ENCODE measurements at regions not wholly inside any gene's neighbourhood (a gene's known extent, or its start where the extent isn't known, plus 50 kb on each side); places are given as distances from the start of the nearest gene placed in this dataset.

GRCh38 chr6:135780326-135780725, 71.2 kb upstream of the PDE7B start:
- no peaks in the 10 kb centered on the region for H3K4me1 Mint-ChIP-seq
- ATAC-seq (ENCODE audit: low read depth in 2 of 2): no peak
- DNase-seq: no peak
- no peaks in the 10 kb centered on the region for H3K9me3 Mint-ChIP-seq
- H3K27me3 Mint-ChIP-seq: peaks cover 0 to 7% (median 7%) of the 10 kb centered on the region in 3 donors
- H3K27ac Mint-ChIP-seq: peak overlapping the region in 1 of 6 donors; percentile 61
- H3K36me3 Mint-ChIP-seq: no peaks in the 10 kb centered on the region
- no peak overlapping the region for H3K4me3 Mint-ChIP-seq

DNA sequence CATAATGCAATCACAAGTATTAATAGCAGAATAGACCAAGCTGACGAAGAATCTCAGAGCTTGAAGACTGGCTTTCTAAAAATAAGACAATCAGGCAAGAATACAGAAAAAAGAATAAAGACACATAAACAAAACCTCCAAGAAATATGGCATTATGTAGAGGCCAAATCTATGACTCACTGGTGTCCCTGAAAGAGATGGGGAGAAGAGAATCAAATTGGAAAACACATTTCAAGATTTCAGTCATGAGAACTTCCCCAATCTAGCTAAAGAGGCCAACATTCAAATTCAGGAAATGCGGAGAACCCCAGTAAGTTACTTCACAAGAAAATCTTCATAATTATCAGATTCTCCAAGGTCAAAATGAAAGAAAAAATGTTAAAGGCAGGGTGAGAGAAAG, 69.0 kb upstream of the PDE7B start:
- no peaks in the 10 kb centered on the region for H3K9me3 Mint-ChIP-seq
- no peak overlapping the region for H3K27ac Mint-ChIP-seq
- H3K4me3 Mint-ChIP-seq: no peak overlapping the region
- H3K36me3 Mint-ChIP-seq: no peaks in the 10 kb centered on the region
- H3K27me3 Mint-ChIP-seq: peaks cover 0 to 7% (median 4%) of the 10 kb centered on the region in 3 donors
- DNase-seq (no peak), ATAC-seq (ENCODE audit: low read depth in 2 of 2) (no peak)
- no peaks in the 10 kb centered on the region for H3K4me1 Mint-ChIP-seq

DNA sequence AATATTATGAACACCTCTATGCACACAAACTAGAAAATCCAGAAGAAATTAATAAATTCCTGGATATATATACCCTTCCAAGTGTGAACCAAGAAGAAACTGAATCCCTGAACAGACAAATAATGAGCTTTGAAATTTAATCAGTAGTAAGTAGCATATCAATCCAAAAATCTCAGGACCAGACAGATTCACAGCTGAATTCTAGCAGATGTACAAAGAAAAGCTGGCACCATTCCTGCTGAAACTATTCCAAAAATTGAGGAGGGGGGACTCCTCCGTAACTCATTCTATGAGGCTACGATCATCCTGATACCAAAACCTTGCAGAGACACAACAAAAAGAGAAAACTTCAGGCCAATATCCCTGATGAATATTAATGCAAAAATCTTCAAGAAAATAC, 67.0 kb upstream of the PDE7B start:
- Mint-ChIP-seq H3K27me3 (peaks cover 0 to 4% (median 3%) of the 10 kb centered on the region in 3 donors), H3K9me3 (no peaks in the 10 kb centered on the region), H3K36me3 (no peaks in the 10 kb centered on the region), H3K4me3 (no peak overlapping the region), H3K27ac (peak overlapping the region in 1 of 6 donors; percentile 0), H3K4me1 (no peaks in the 10 kb centered on the region)
- DNase-seq: no peak
- no peak for ATAC-seq (ENCODE audit: low read depth in 2 of 2)

- no peak overlapping the region for H3K4me3 Mint-ChIP-seq
Measured at GRCh38 chr6:135789375-135790050, 62.0 kb upstream of the PDE7B start.

DNA sequence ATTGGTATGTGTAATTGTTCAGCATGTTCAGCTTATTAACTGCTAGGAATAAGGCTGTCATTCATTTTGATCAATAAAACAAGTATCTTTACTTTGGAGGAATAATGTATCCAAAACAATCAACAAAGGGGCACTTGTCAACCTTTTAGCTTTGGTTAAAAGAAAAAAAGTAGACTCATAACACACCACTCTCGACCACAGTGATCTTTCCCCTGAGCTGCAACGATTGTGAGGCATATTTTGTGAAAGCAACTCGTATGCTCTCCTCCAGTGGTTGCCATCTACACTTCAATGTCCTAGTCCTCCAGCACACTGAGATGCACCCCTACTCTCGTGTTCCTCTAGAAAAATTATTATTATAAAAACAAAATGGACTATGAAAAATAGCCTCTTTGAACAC, 60.1 kb upstream of the PDE7B start:
- Mint-ChIP-seq H3K9me3 (no peaks in the 10 kb centered on the region), H3K4me3 (no peak overlapping the region), H3K36me3 (no peaks in the 10 kb centered on the region), H3K27ac (no peak overlapping the region), H3K27me3 (no peaks in the 10 kb centered on the region), H3K4me1 (no peaks in the 10 kb centered on the region)
- no peak for DNase-seq
- ATAC-seq (ENCODE audit: low read depth in 2 of 2): no peak

More at GRCh38 chr6:135789375-135790050, 62.0 kb upstream of the PDE7B start:
- no peaks in the 10 kb centered on the region for H3K9me3 Mint-ChIP-seq
- H3K27ac Mint-ChIP-seq: peak overlapping the region in 1 of 6 donors; percentile 51
- H3K27me3 Mint-ChIP-seq: peaks cover 0 to 4% (median 0%) of the 10 kb centered on the region in 3 donors
- no peaks in the 10 kb centered on the region for H3K36me3 Mint-ChIP-seq
- H3K4me1 Mint-ChIP-seq: no peaks in the 10 kb centered on the region
- DNase-seq: no peak
- no peak for ATAC-seq (ENCODE audit: low read depth in 2 of 2)

GRCh38 chr6:135796643-135797305, 54.7 kb upstream of the PDE7B start:
- Mint-ChIP-seq H3K27ac (no peak overlapping the region), H3K27me3 (no peaks in the 10 kb centered on the region), H3K36me3 (no peaks in the 10 kb centered on the region), H3K4me1 (peaks cover 0 to 6% (median 0%) of the 10 kb centered on the region in 3 donors), H3K9me3 (no peaks in the 10 kb centered on the region), H3K4me3 (no peak overlapping the region)
- ATAC-seq (ENCODE audit: low read depth in 2 of 2) (no peak), DNase-seq (no peak)

GRCh38 chr6:135797361-135797760, 54.1 kb upstream of the PDE7B start:
- Mint-ChIP-seq H3K9me3 (no peaks in the 10 kb centered on the region), H3K4me1 (peaks cover 0 to 6% (median 0%) of the 10 kb centered on the region in 3 donors), H3K36me3 (no peaks in the 10 kb centered on the region), H3K4me3 (no peak overlapping the region), H3K27ac (no peak overlapping the region), H3K27me3 (no peaks in the 10 kb centered on the region)
- ATAC-seq (ENCODE audit: low read depth in 2 of 2) (no peak), DNase-seq (no peak)

DNA sequence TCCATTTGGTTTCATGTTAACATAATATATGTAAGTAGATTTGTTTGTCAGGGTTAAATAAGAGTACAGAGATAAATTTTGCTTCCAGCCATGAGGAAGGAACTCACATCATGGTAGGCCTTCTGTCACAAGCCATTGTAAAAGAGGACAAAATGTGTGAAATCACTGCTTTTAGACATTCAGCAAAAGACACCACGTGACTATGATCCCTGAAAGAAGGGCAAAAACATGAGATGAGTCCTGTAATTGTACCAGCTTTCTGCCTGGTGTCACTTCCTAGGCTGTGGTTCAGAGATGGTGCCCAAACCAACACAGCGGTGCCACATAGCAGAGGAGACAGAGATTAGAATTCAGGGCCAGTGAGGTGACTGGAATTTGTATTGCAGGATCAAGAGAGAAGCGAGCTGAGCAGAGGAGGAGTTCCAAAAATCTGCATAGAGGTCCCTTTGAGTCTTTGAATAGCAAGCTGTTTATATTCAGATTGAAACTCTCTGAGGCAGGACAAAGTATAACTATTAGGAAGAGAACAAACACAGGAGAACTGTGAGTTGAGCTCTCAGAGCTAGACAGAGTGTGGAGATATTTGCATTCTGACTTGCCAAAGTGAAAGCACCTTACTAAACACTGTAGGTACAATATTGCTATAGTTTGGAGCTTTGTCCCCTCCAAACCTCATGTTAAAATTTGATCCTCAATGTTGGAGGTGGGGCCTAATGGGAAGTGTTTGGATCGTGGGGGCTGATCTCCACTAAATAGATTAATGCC, 52.6 kb upstream of the PDE7B start:
- no peaks in the 10 kb centered on the region for H3K9me3 Mint-ChIP-seq
- H3K27me3 Mint-ChIP-seq: no peaks in the 10 kb centered on the region
- H3K27ac Mint-ChIP-seq: peak overlapping the region in 1 of 6 donors; percentile 81
- H3K4me3 Mint-ChIP-seq: no peak overlapping the region
- DNase-seq (no peak), ATAC-seq (ENCODE audit: low read depth in 2 of 2) (no peak)
- no peaks in the 10 kb centered on the region for H3K36me3 Mint-ChIP-seq
- H3K4me1 Mint-ChIP-seq: peaks cover 0 to 6% (median 0%) of the 10 kb centered on the region in 3 donors
